Calu3 (cell line): ENCODE measurements at regions not wholly inside any gene's neighbourhood (a gene's known extent, or its start where the extent isn't known, plus 50 kb on each side); places are given as distances from the start of the nearest gene placed in this dataset.

ENCODE experiments used
- BruUV-seq: library from RNA; stranded (reverse); fragments of 400-500 nt; replicated peaks from 2 replicates; lab custom pipeline; 2021; lab: Mats Ljungman, UMichigan
- CTCF ChIA-PET: fragments of 300-600 bp; sonication (Branson Sonifier 250); formaldehyde crosslinking; loops from one replicate; lab custom pipeline; 2022; ENCODE audit warnings: antibody characterized with exemption; lab: Charles Lee
- DNase-seq: peaks from one replicate; pipeline ENCODE4 v3.0.0; 2022
- H3K27ac Mint-ChIP-seq: one replicate; pipeline ENCODE4 v1.8.0; 2022; ENCODE audit warnings: mixed read lengths; ENCODE audit not compliant: unreplicated experiment
- H3K27me3 Mint-ChIP-seq: one replicate; pipeline ENCODE4 v1.8.0; 2022; ENCODE audit warnings: mixed read lengths; ENCODE audit not compliant: unreplicated experiment
- H3K36me3 Mint-ChIP-seq: one replicate; pipeline ENCODE4 v1.8.0; 2022; ENCODE audit warnings: mild to moderate bottlenecking, moderate library complexity, mixed read lengths; ENCODE audit not compliant: insufficient read depth, unreplicated experiment
- H3K4me1 Mint-ChIP-seq: one replicate; pipeline ENCODE4 v1.8.0; 2022; ENCODE audit warnings: mild to moderate bottlenecking, low read depth, mixed read lengths; ENCODE audit not compliant: unreplicated experiment
- H3K4me3 Mint-ChIP-seq: one replicate; pipeline ENCODE4 v1.8.0; 2022; ENCODE audit warnings: mild to moderate bottlenecking, low read depth, moderate library complexity, mixed read lengths; ENCODE audit not compliant: unreplicated experiment
- H3K9me3 Mint-ChIP-seq: one replicate; pipeline ENCODE4 v1.8.0; 2022; ENCODE audit warnings: low read depth, mixed read lengths; ENCODE audit not compliant: unreplicated experiment
- intact Hi-C: fragments of 100-400 bp; cut with micrococcal nuclease; formaldehyde crosslinking; loops from one replicate; pipeline ENCODE4 v1.10.0; 2022; ENCODE audit not compliant: unreplicated experiment
- TF ChIP-seq, protein P1 (sequence below): fragments of 200-600 bp; IDR thresholded peaks from one replicate; pipeline ENCODE4 v1.8.0; 2022; ENCODE audit warnings: antibody characterized with exemption; ENCODE audit not compliant: unreplicated experiment

DNA sequence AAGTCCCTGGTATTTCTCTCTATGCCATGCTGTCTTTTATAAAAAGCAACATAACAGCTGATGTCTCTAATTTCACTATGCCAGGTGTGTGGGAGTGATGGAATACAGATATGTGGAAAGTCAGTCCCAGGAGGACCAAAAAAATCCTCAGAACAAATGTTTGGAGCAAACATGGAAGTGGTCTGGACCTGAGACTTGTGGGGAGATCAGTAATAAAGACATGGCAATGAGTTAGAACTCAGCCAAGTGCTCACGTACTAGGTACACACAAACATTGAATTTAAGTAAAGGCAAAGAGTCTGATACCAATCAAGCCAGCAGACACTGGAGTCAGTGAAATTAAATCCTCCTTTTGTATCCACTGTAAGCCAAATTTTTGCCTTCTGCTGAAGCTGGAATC is 223.6 kb downstream of the ALG10B start:
- TF ChIP-seq, protein P1, sequence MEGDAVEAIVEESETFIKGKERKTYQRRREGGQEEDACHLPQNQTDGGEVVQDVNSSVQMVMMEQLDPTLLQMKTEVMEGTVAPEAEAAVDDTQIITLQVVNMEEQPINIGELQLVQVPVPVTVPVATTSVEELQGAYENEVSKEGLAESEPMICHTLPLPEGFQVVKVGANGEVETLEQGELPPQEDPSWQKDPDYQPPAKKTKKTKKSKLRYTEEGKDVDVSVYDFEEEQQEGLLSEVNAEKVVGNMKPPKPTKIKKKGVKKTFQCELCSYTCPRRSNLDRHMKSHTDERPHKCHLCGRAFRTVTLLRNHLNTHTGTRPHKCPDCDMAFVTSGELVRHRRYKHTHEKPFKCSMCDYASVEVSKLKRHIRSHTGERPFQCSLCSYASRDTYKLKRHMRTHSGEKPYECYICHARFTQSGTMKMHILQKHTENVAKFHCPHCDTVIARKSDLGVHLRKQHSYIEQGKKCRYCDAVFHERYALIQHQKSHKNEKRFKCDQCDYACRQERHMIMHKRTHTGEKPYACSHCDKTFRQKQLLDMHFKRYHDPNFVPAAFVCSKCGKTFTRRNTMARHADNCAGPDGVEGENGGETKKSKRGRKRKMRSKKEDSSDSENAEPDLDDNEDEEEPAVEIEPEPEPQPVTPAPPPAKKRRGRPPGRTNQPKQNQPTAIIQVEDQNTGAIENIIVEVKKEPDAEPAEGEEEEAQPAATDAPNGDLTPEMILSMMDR, result no peak
- intact Hi-C loops, result no loop called here
- Mint-ChIP-seq H3K27ac (no peak overlapping the region), H3K4me3 (no peak overlapping the region), H3K27me3 (no peaks in the 10 kb centered on the region), H3K4me1 (no peaks in the 10 kb centered on the region), H3K9me3 (no peaks in the 10 kb centered on the region), H3K36me3 (no peaks in the 10 kb centered on the region)
- CTCF ChIA-PET, result no interaction called here
- no TSS peak for BruUV-seq
- no peak for DNase-seq

DNA sequence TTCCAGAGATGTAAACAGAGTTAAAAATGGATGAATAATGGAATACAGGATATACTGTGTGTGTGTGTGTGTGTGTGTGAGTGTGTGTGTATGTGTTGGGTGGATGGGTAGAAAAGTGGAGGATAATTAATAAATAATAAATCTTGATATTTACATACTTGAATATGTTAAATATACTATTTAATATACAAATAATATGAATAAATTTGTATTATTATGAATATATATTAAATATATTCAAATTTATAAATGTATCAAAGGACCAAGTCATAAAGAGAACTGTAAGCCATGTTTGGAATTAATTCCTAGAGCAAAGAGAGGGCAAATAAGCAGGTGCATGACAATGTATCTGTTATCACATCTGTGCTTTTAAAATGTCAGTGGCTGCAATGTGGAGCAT is 225.3 kb downstream of the ALG10B start:
- no TSS peak for BruUV-seq
- H3K9me3 Mint-ChIP-seq, result no peaks in the 10 kb centered on the region

DNA sequence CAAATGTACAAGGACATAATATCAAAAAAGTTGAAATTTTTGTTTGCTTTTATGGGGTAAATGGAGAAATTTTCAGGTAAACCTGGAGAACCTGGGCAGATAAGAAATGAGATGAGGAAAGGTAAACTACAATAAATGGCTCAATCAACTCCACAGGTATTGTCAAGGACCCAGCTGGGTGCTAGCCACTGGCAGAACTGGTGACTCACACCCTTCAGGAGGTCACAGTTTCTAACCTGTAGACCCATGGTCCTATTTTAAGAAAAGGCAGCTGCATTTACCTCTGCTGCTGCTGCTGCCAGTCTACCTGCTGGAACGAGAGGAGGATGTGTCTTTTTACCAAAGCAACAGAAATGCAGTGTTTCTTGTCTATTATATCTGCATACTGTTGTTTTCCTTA is 226.6 kb downstream of the ALG10B start:
- CTCF ChIA-PET, result no interaction called here
- no peaks in the 10 kb centered on the region for H3K27me3 Mint-ChIP-seq
- no peaks in the 10 kb centered on the region for H3K36me3 Mint-ChIP-seq
- no peak overlapping the region for H3K27ac Mint-ChIP-seq
- BruUV-seq, result no TSS peak
- peaks cover 13% of the 10 kb centered on the region for H3K4me1 Mint-ChIP-seq
- TF ChIP-seq, protein P1, result no peak
- H3K9me3 Mint-ChIP-seq, result no peaks in the 10 kb centered on the region
- no peak overlapping the region for H3K4me3 Mint-ChIP-seq
- DNase-seq, result no peak
- intact Hi-C loops, result no loop called here

More for the DNA sequence above, 225.3 kb downstream of the ALG10B start:
- CTCF ChIA-PET, result no interaction called here
- Mint-ChIP-seq H3K27me3 (no peaks in the 10 kb centered on the region), H3K36me3 (no peaks in the 10 kb centered on the region), H3K4me3 (no peak overlapping the region), H3K27ac (no peak overlapping the region), H3K4me1 (peaks cover under 1% of the 10 kb centered on the region)
- intact Hi-C loops, result no loop called here
- TF ChIP-seq, protein P1, result no peak
- no peak for DNase-seq

DNA sequence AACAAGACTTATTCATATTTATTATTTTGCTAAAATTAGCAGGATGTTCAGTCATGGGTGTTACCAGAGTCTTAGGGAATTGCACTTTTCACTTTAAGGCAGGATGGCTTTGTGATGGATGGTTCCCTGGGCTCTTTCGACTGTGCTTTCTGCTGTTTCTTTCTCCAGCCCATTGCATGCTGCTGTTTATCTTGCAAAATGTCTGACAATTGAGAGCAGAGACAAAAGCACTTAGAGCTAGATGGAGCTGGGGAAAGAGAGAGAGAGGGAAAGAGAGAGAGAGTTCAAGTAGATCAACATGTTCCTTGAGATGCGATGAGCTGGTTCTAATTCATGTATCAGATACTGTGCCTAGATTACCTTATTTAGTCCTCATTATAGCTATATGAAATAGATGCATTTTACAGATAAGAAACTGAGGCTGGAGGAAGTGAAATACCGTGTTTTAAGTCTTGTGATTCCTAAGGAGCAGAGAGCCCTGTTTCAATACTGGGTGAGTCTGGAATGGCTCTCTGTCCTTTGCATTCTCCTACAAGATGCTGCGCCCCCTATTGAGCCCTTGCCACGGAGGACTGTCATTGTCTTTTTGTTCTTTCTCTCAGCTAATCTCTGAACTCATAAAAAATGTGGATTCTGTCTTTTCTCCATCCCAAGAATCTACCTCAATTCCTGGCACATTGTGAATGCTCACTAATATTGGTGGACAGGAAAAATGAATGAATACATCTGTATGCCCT is 227.9 kb downstream of the ALG10B start:
- H3K27me3 Mint-ChIP-seq, result no peaks in the 10 kb centered on the region
- no peaks in the 10 kb centered on the region for H3K36me3 Mint-ChIP-seq

More for the DNA sequence above, 227.9 kb downstream of the ALG10B start:
- intact Hi-C loops, result no loop called here
- Mint-ChIP-seq H3K4me3 (no peak overlapping the region), H3K27ac (no peak overlapping the region), H3K4me1 (peaks cover 17% of the 10 kb centered on the region), H3K9me3 (no peaks in the 10 kb centered on the region)
- BruUV-seq, result no TSS peak
- TF ChIP-seq, protein P1, result no peak
- DNase-seq, result no peak
- CTCF ChIA-PET, result interaction anchor here (0.6 to 1.0 kb wide), 2 partner anchors 160 to 939 kb away, joined by 3 to 6 read pairs; no protein-coding TSS in a partner anchor
